HG03103 (cell line): ENCODE measurements at regions not wholly inside any gene's neighbourhood (a gene's known extent, or its start where the extent isn't known, plus 50 kb on each side); places are given as distances from the start of the nearest gene placed in this dataset.

ENCODE experiments used
- ATAC-seq: cut with Tn5 transposase; IDR thresholded peaks from one replicate; pipeline ENCODE4 v1.9.1; 2021; ENCODE audit warnings: low read depth; ENCODE audit not compliant: unreplicated experiment

- no peak for ATAC-seq
Observed at GRCh38 chr4:182111586-182111985, 131.6 kb upstream of the TENM3 start.

GRCh38 chr4:182113779-182114178, 129.4 kb upstream of the TENM3 start:
- ATAC-seq, result no peak

DNA sequence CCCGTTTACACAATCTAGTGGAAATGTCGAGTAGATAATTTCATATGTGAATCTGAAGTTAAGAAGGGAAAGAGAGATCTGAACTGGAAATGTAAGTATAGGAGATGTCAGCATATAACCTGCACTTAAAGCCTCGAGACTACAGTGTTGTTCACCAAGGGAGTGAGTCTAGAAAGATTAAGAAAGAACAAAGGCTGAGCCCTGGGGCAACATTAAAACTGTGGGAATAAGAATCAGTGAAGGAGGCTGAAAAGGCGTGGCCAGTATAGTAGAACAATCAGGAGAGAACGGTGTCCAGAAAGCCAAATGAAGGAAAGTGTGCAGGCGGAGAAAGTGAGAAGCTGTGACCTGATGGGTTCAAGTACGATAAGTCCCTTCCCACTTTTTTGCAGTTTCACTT, 118.8 kb upstream of the TENM3 start:
- no peak for ATAC-seq

DNA sequence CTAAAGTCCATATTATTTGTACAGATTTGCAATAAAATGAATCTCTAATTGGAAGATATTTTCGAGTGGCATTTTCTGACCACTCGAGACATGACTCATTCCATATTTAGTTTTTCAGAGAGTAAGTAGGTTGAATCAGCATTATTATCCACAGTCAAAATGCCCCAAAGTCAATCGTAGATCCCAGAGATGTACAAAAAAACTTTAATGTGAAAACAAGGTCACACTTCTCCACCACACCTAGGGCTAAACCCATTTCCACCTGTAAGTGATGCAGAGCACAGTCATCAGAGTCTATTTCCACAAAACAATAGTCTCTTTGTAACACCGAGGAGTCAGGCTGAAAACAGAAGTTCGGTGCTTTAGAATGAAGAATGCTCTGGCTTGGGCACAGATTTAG, 117.1 kb upstream of the TENM3 start:
- ATAC-seq, result no peak

- ATAC-seq, result no peak
Observed at GRCh38 chr4:182126603-182127002, 116.6 kb upstream of the TENM3 start.

DNA sequence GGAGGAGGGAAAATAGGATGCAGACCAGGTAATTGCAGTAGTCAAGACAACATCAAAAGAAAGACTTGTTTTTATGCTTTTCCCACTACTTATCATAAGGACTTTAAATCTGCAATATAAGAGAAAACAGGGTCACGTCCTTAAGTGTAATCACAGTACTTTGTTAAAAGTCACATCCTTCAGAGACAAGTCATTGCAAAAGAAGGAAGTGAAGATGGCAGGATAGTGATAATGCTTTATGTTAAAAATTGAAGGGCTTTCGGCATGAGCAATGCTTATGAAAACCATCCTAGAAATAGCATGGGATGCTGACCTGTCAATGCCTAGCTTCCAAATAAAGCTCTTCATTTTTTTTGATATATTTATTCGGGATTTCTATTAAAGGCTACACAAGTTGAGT, 110.2 kb upstream of the TENM3 start:
- no peak for ATAC-seq

DNA sequence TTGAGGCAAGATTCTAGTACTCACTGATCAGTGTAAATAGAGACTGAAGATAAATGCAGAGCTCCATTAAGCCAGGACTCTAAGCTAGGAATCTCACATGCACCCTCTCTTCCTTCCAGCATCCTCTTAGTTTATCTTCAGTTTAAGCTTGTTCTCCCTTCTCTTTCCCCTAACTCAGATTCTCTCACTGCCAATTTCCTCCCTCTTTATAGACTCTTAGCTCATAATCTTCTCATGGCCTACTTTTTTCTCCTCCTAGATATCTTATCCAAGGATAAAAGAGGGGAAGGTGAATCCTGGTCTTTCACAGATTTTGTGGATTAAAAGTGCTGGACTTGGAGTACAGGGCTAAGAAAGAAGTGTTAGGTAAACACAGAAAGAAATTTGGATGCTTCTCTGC, 108.9 kb upstream of the TENM3 start:
- no peak for ATAC-seq

GRCh38 chr4:182136201-182136600, 107.0 kb upstream of the TENM3 start:
- ATAC-seq, result no peak

- ATAC-seq, result no peak
Observed at GRCh38 chr4:182137343-182137742, 105.9 kb upstream of the TENM3 start.

GRCh38 chr4:182139491-182139890, 103.7 kb upstream of the TENM3 start:
- no peak for ATAC-seq

DNA sequence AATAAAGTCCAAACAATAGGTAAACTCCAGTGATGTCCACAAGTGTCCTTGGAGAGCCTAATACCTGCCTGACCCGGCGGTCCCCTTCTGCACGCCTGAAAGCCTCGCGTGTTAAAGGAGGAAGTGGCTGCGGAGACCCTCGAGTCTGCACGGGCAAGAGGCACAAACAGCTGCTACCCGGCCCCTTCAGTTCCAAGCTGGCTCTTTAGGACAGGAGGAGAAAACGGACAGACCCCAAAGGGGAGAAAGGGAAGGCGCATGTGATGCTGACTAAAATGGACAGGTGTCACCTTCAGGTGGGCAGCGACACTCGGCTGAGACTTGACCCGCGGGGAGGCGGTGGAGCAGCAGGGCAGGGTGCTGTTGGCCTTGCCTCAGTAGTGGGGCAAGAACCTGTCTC, 102.7 kb upstream of the TENM3 start:
- ATAC-seq, result no peak

DNA sequence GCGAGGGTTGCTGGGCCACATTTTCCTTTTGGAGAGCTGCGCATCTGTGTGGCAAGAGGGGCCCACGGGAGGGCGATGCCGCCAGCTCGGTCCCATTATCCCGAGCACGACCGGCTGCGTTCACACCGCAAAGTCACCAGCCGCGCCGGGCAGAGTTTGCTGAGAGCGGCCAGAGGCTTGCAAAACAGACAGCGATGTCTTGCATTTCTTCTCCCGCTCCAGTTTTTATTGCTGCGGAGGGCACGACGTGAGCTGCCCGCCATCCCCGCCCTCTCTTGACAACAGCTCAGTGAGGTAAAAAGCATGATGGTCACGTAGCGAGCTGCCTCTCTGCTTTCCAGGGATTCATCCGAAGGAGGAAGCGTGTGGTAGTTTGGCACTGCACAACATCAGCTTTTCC, 102.1 kb upstream of the TENM3 start:
- ATAC-seq, result no peak

DNA sequence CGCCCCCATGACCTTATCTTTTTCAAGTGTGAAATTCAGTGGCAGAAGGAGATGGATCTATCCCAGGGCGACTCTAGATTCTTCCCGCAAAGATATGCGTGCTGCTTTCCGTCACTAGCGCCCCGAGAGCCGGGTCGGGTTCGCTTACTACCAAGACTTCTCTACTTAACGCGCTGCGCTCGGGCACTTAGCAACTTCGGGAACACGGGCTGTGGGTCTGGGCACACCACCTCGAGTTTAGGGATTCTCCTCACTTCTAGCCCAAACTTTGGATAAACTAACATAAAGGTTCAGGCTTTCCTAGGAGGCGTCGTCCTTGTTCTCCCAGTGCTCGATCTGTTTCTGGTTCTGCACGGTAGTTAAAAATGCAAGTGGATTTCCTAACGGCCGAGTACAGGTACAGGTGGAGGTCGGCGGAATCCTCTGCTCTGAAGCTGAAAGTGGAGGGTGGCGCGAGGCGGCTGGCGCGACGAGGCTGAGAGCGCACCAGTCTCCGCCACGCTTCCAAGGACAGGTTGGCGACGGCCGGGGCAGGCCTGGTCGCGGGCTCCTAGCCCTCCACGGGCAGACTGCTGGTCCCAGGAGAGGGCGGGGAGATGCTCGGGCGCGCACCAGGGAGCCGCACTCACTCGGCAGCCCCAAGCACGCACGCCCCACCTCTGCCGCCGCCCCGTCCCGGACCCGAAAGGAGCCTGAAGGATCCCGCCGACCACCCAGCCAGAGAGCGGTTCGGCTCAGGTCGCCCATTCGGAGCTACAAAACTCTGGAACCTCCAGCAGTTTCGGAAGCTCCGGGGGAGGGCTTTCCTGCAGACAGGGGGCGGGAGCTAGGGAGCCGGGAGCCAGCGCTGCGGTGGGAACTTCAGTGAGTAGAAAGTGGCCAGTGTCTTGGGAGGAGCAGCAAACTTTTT, 100.8 kb upstream of the TENM3 start:
- ATAC-seq, result no peak

DNA sequence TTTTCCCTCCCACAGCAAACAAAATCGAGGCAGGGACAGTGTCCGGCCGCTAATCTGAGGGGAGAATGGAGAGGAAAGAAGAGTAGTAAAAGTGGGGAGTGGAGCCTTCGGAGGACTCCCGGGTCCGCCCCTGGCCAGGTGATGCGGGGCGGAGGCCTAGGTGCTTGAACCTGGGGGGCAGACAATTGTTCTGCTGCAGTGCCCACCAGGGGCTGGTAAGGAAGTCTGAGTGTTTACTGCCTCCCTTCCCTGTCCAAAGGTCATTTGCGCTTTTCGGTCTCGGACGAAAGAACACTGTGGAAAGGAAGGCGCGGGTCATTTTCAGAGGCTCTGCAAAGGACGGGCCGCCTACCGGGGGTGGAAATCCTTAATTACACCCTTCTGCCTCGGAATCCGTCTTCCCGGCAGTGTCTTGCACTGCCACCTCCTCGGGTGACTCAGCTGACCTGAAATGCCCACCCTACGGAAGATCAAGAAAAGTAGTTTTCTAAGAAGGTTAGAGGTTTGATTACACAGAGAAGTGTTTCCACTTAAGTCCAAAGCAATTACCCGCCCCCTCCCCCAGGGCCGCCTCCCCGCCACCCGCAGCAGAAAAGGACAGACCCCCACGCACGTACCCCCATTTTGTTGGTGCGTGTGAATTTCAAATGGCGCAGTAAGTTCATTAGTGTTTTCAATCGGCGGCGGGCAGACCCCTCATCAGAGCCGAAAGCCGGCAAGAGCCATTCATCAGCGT, 99.9 kb upstream of the TENM3 start:
- ATAC-seq, result no peak

DNA sequence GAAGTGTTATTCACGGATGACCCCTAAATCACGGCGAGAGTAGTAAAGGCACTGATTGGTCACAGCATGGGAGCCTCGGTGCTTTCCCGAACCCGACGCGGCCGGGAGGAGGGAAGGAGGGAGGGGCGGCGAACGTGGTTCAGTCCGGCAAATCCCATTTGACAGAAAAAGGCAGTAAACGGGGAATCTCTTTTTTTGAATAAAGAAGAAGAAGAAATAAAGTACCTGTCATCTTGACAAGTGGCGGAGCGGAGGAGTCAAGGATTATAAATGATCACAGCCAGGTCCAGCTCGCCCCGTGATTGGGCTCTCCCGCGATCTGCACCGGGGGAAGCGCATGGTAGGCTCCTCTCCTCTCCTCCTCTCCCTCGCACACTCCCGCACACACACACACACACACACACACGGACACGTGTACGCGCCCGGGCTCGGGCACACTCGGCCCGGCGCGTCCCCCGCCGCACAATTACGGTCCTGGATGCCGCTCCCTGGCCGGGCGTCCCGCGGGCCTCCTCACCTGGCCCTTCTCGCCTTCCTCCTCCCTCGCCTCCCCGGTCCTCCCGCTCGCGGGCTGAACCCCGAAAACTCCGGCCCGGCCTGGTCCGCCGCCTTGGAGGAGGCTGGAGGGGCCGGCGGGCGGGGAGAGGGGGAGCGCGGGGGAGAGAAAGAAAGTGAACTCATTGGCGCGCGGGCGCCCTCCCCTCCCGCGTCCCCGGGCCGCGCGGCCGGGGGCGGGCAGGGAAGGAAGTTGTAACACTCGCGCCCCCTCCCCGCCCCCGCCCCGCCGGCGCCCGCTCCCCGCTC, 99.2 kb upstream of the TENM3 start:
- no peak for ATAC-seq

GRCh38 chr4:182144626-182145333, 98.4 kb upstream of the TENM3 start:
- no peak for ATAC-seq

GRCh38 chr4:182145334-182145905, 97.8 kb upstream of the TENM3 start:
- no peak for ATAC-seq

- no peak for ATAC-seq
Observed at GRCh38 chr4:182147391-182147790, 95.8 kb upstream of the TENM3 start.

- ATAC-seq, result no peak
Observed at GRCh38 chr4:182150645-182151044, 92.6 kb upstream of the TENM3 start.

- ATAC-seq, result no peak
Observed at GRCh38 chr4:182155806-182156205, 87.4 kb upstream of the TENM3 start.
